PC-3 (cell line): ENCODE measurements at regions not wholly inside any gene's neighbourhood (a gene's known extent, or its start where the extent isn't known, plus 50 kb on each side); places are given as distances from the start of the nearest gene placed in this dataset.

ENCODE experiments used
- EZH2 ChIP-seq: fragments of 300-600 bp; sonication (generic); IDR thresholded peaks from one replicate; pipeline ENCODE4 v1.6.1; 2017; ENCODE audit warnings: antibody characterized with exemption, mild to moderate bottlenecking, low read length; ENCODE audit not compliant: unreplicated experiment
- EZH2phosphoT487 ChIP-seq: fragments of 300-600 bp; sonication (generic); IDR thresholded peaks from 2 replicates; pipeline ENCODE4 v1.6.1; 2018; ENCODE audit warnings: mild to moderate bottlenecking, antibody characterized with exemption, low read length, borderline replicate concordance
- TF ChIP-seq, protein P1 (sequence below): fragments of 300-600 bp; sonication (generic); conservative IDR thresholded peaks from 2 replicates; pipeline ENCODE4 v1.5.1; 2017; ENCODE audit warnings: antibody characterized with exemption, low read depth, mild to moderate bottlenecking, low read length

DNA sequence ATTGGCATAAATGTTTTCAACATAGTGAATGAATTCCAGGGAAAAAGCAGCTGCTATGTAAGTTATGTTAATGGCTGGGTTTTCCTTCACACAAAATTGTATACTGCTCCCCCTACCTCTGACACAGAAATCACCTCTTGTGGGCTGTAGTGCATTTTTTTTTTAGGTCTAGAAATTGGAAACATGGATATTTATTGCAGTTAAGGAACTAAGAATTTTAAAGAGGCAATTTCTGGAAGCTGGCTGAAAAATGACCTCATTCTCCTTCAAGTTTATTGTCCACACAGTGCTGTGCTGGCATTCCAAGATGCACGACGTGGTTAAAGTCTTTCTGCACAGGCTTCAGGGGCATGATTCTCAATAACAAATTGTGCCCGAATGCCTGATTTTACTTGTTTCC lies 1424.2 kb downstream of the MRPL39 start:
- TF ChIP-seq, protein P1, sequence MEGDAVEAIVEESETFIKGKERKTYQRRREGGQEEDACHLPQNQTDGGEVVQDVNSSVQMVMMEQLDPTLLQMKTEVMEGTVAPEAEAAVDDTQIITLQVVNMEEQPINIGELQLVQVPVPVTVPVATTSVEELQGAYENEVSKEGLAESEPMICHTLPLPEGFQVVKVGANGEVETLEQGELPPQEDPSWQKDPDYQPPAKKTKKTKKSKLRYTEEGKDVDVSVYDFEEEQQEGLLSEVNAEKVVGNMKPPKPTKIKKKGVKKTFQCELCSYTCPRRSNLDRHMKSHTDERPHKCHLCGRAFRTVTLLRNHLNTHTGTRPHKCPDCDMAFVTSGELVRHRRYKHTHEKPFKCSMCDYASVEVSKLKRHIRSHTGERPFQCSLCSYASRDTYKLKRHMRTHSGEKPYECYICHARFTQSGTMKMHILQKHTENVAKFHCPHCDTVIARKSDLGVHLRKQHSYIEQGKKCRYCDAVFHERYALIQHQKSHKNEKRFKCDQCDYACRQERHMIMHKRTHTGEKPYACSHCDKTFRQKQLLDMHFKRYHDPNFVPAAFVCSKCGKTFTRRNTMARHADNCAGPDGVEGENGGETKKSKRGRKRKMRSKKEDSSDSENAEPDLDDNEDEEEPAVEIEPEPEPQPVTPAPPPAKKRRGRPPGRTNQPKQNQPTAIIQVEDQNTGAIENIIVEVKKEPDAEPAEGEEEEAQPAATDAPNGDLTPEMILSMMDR: 0 out of 2 replicates have a peak, but pooled peaks have one; percentile 13
- TF ChIP-seq EZH2 (no peak), EZH2phosphoT487 (no peak)
